H9 (cell line): ENCODE measurements at regions not wholly inside any gene's neighbourhood (a gene's known extent, or its start where the extent isn't known, plus 50 kb on each side); places are given as distances from the start of the nearest gene placed in this dataset.

Experiments used
- DNase-seq: peaks from one replicate; pipeline ENCODE4 v3.0.0-alpha.2; 2017
- H2AFZ ChIP-seq: one replicate; pipeline ENCODE4 v1.6.1; 2013; ENCODE audit warnings: mild to moderate bottlenecking, low read length, control low read depth, moderate library complexity
- H2AK5ac ChIP-seq: 2 replicates; pipeline ENCODE4 v1.6.1; 2013; ENCODE audit warnings: low read length, control low read depth, mixed read lengths; ENCODE audit not compliant: insufficient read length
- H2BK120ac ChIP-seq: one replicate; pipeline ENCODE4 v1.6.1; 2013; ENCODE audit warnings: low read depth, mild to moderate bottlenecking, low read length, control low read depth, inconsistent platforms; ENCODE audit not compliant: poor library complexity, severe bottlenecking
- H2BK12ac ChIP-seq: 2 replicates; pipeline ENCODE4 v1.6.1; 2013; ENCODE audit warnings: low read length, control low read depth, mixed read lengths, low read depth; ENCODE audit not compliant: insufficient read length
- H2BK15ac ChIP-seq: 2 replicates; pipeline ENCODE4 v1.6.1; 2013; ENCODE audit warnings: low read depth, low read length, control low read depth
- H2BK20ac ChIP-seq: one replicate; pipeline ENCODE4 v1.6.1; 2013; ENCODE audit warnings: low read depth, mild to moderate bottlenecking, low read length, control low read depth, inconsistent platforms; ENCODE audit not compliant: poor library complexity, severe bottlenecking
- H2BK5ac ChIP-seq: 2 replicates; pipeline ENCODE4 v1.6.1; 2013; ENCODE audit warnings: low read length, control low read depth, mixed read lengths; ENCODE audit not compliant: insufficient read length
- H3K14ac ChIP-seq: 2 replicates; pipeline ENCODE4 v1.6.1; 2013; ENCODE audit warnings: low read length, control low read depth; ENCODE audit not compliant: insufficient read depth
- H3K18ac ChIP-seq: 2 replicates; pipeline ENCODE4 v1.6.1; 2013; ENCODE audit warnings: low read depth, mild to moderate bottlenecking, mixed read lengths, low read length, control low read depth; ENCODE audit not compliant: insufficient read length
- H3K23ac ChIP-seq: 2 replicates; pipeline ENCODE4 v1.6.1; 2013; ENCODE audit warnings: low read length, control low read depth, mixed read lengths, low read depth; ENCODE audit not compliant: insufficient read length
- H3K23me2 ChIP-seq: 2 replicates; pipeline ENCODE4 v1.6.1; 2013; ENCODE audit warnings: low read depth, mild to moderate bottlenecking, mixed read lengths, low read length, control low read depth; ENCODE audit not compliant: insufficient read length, poor library complexity, severe bottlenecking
- H3K27ac ChIP-seq: 2 replicates; pipeline ENCODE4 v1.5.1; 2013; ENCODE audit warnings: low read length, control low read depth, mixed read lengths, low read depth; ENCODE audit not compliant: insufficient read length
- H3K27me3 ChIP-seq: 2 replicates; pipeline ENCODE4 v1.6.1; 2013; ENCODE audit warnings: low read length, control low read depth, inconsistent platforms; ENCODE audit not compliant: insufficient read depth
- H3K4ac ChIP-seq: 2 replicates; pipeline ENCODE4 v1.6.1; 2013; ENCODE audit warnings: low read depth, mild to moderate bottlenecking, control low read depth, inconsistent platforms, low read length, moderate library complexity
- H3K4me1 ChIP-seq: 2 replicates; pipeline ENCODE4 v1.6.1; 2013; ENCODE audit warnings: low read length, control low read depth, inconsistent platforms; ENCODE audit not compliant: insufficient read depth
- H3K4me2 ChIP-seq: 2 replicates; pipeline ENCODE4 v1.6.1; 2013; ENCODE audit warnings: low read length, control low read depth, mixed read lengths; ENCODE audit not compliant: insufficient read length, insufficient read depth
- H3K56ac ChIP-seq: 2 replicates; pipeline ENCODE4 v1.6.1; 2013; ENCODE audit warnings: low read depth, mild to moderate bottlenecking, mixed read lengths, low read length, control low read depth; ENCODE audit not compliant: insufficient read length
- H3K79me1 ChIP-seq: 2 replicates; pipeline ENCODE4 v1.6.1; 2013; ENCODE audit warnings: low read depth, mild to moderate bottlenecking, moderate library complexity, low read length, control low read depth, inconsistent platforms; ENCODE audit not compliant: insufficient read depth, poor library complexity, severe bottlenecking
- H3K79me2 ChIP-seq: 2 replicates; pipeline ENCODE4 v1.6.1; 2013; ENCODE audit warnings: low read length, control low read depth, inconsistent platforms; ENCODE audit not compliant: insufficient read depth
- H3K9ac ChIP-seq: 2 replicates; pipeline ENCODE4 v1.6.1; 2013; ENCODE audit warnings: low read length, control low read depth, mixed read lengths; ENCODE audit not compliant: insufficient read length; ENCODE audit errors: extremely low read depth
- H3K9me3 ChIP-seq: one replicate; pipeline ENCODE4 v1.6.1; 2013; ENCODE audit warnings: low read depth, low read length, inconsistent platforms; ENCODE audit not compliant: control insufficient read depth
- H3T11ph ChIP-seq: one replicate; pipeline ENCODE4 v1.6.1; 2013; ENCODE audit warnings: mild to moderate bottlenecking, low read length, control low read depth, inconsistent platforms
- H4K20me1 ChIP-seq: one replicate; pipeline ENCODE4 v1.6.1; 2013; ENCODE audit not compliant: control insufficient read depth, insufficient read length, insufficient read depth
- H4K5ac ChIP-seq: 2 replicates; pipeline ENCODE4 v1.6.1; 2013; ENCODE audit warnings: low read depth, mild to moderate bottlenecking, mixed read lengths, low read length, control low read depth; ENCODE audit not compliant: insufficient read length
- H4K8ac ChIP-seq: replicated peaks from 2 replicates; pipeline ENCODE4 v1.6.1; 2013; ENCODE audit warnings: low read length, control low read depth, mixed read lengths, low read depth; ENCODE audit not compliant: insufficient read length
- H4K91ac ChIP-seq: 2 replicates; pipeline ENCODE4 v1.6.1; 2013; ENCODE audit warnings: low read depth, mild to moderate bottlenecking, moderate library complexity, mixed read lengths, low read length, control low read depth; ENCODE audit not compliant: insufficient read length
- H3K27ac Mint-ChIP-seq, 3 experiments: 2 replicates in 2 of 3; 3 replicates in 1 of 3; pipeline ENCODE4 v1.8.0; 2020 to 2021; ENCODE audit warnings: mixed read lengths in 3 of 3, mild to moderate bottlenecking in 1 of 3, moderate library complexity in 1 of 3
- H3K27me3 Mint-ChIP-seq: 2 replicates; pipeline ENCODE4 v1.8.0; 2021; ENCODE audit warnings: low read depth, mild to moderate bottlenecking, moderate library complexity, mixed read lengths
- H3K36me3 Mint-ChIP-seq, 3 experiments: 2 replicates in 2 of 3; 3 replicates in 1 of 3; pipeline ENCODE4 v1.8.0; 2020 to 2021; ENCODE audit warnings: low read depth in 3 of 3, mixed read lengths in 3 of 3; ENCODE audit not compliant: insufficient read depth in 1 of 3
- H3K4me1 Mint-ChIP-seq, 2 experiments: 2 replicates each; pipeline ENCODE4 v1.8.0; 2020; ENCODE audit warnings: mixed read lengths in 2 of 2
- H3K4me3 Mint-ChIP-seq, 2 experiments: 2 replicates in 1 of 2; 3 replicates in 1 of 2; pipeline ENCODE4 v1.8.0; 2020 to 2021; ENCODE audit warnings: mild to moderate bottlenecking in 2 of 2, mixed read lengths in 2 of 2, moderate library complexity in 1 of 2
- H3K9me3 Mint-ChIP-seq, 2 experiments: 2 replicates in 1 of 2; 3 replicates in 1 of 2; pipeline ENCODE4 v1.8.0; 2020; ENCODE audit warnings: mild to moderate bottlenecking in 2 of 2, mixed read lengths in 2 of 2, moderate library complexity in 1 of 2
- WGBS: extraction: QIAGEN DNeasy Blood & Tissue Kit; methylation state at CpG from one replicate; pipeline ENCODE4 v1.1.7; 2013; ENCODE audit warnings: missing lambda C conversion rate, low lambda C conversion rate, mixed read lengths; ENCODE audit not compliant: insufficient read length; ENCODE audit errors: extremely low coverage; 5-methylcytosine and 5-hydroxymethylcytosine counted together
- TF ChIP-seq, protein P1 (sequence below): fragments of 200-600 bp; sonication (generic); conservative IDR thresholded peaks from 3 replicates; pipeline ENCODE4 v1.8.0; 2021; ENCODE audit warnings: antibody characterized with exemption, mild to moderate bottlenecking

DNA sequence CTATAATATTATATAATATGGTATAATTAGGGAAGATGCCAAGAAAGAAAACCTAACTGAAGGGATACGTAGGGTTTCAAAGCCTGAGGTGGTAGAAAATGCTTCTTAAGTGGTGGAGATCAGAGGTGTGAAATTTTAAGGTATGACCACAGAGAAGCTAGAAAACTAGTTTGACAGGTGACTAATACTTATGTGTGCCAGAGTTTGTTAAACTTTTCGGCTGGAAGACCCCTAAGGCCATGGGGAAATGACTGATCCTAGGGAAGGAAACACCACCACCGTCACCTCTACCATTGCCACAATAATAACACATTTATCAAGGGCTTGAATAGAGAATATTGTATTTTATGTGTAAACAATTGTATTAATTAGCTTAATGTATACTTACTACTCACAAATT is 261.4 kb upstream of the GBE1 start:
- no peak overlapping the region for H3K9ac ChIP-seq
- H3K4me1 ChIP-seq, result no peaks in the 10 kb centered on the region
- TF ChIP-seq, protein P1, sequence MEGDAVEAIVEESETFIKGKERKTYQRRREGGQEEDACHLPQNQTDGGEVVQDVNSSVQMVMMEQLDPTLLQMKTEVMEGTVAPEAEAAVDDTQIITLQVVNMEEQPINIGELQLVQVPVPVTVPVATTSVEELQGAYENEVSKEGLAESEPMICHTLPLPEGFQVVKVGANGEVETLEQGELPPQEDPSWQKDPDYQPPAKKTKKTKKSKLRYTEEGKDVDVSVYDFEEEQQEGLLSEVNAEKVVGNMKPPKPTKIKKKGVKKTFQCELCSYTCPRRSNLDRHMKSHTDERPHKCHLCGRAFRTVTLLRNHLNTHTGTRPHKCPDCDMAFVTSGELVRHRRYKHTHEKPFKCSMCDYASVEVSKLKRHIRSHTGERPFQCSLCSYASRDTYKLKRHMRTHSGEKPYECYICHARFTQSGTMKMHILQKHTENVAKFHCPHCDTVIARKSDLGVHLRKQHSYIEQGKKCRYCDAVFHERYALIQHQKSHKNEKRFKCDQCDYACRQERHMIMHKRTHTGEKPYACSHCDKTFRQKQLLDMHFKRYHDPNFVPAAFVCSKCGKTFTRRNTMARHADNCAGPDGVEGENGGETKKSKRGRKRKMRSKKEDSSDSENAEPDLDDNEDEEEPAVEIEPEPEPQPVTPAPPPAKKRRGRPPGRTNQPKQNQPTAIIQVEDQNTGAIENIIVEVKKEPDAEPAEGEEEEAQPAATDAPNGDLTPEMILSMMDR, result no peak
- no peak overlapping the region for H4K5ac ChIP-seq
- Mint-ChIP-seq H3K27me3 (no peaks in the 10 kb centered on the region), H3K4me3 (no peak overlapping the region), H3K4me1 (no peaks in the 10 kb centered on the region), H3K9me3 (no peaks in the 10 kb centered on the region), H3K36me3 (peaks cover 0 to 6% (median 0%) of the 10 kb centered on the region in 3 experiments; a peak in 1 of 7 replicates), H3K27ac (no peak overlapping the region)
- H3K23me2 ChIP-seq, result no peaks in the 10 kb centered on the region
- H3K18ac ChIP-seq, result no peak overlapping the region
- H3T11ph ChIP-seq, result no peak overlapping the region
- H2BK12ac ChIP-seq, result no peak overlapping the region
- no peaks in the 10 kb centered on the region for H3K79me1 ChIP-seq
- H2AFZ ChIP-seq, result no peak overlapping the region
- no peaks in the 10 kb centered on the region for H3K27me3 ChIP-seq
- no peak overlapping the region for H3K14ac ChIP-seq
- no CpG with 5 or more reads among the region's 3 CpGs for WGBS
- H2BK20ac ChIP-seq, result no peak overlapping the region
- no peak for DNase-seq
- no peak overlapping the region for H3K4ac ChIP-seq
- H3K4me2 ChIP-seq, result no peak overlapping the region
- no peak overlapping the region for H2BK120ac ChIP-seq
- no peak overlapping the region for H4K91ac ChIP-seq
- H2AK5ac ChIP-seq, result no peak overlapping the region
- no peak overlapping the region for H3K23ac ChIP-seq
- H4K20me1 ChIP-seq, result no peaks in the 10 kb centered on the region
- H3K9me3 ChIP-seq, result no peaks in the 10 kb centered on the region
- no peak overlapping the region for H3K56ac ChIP-seq
- H4K8ac ChIP-seq, result no peak overlapping the region
- no peak overlapping the region for H2BK5ac ChIP-seq
- H3K27ac ChIP-seq, result no peak overlapping the region
- H3K79me2 ChIP-seq, result no peaks in the 10 kb centered on the region
- H2BK15ac ChIP-seq, result no peak overlapping the region
